SU-DHL-6 (cell line): ENCODE measurements at regions not wholly inside any gene's neighbourhood (a gene's known extent, or its start where the extent isn't known, plus 50 kb on each side); places are given as distances from the start of the nearest gene placed in this dataset.

Experiments
- H2AFZ ChIP-seq: fragments of 200-600 bp; sonication (generic); 2 replicates; pipeline ENCODE4 v1.6.1; 2014; ENCODE audit warnings: low read depth, mild to moderate bottlenecking, moderate library complexity, mixed read lengths, antibody characterized with exemption, low read length; ENCODE audit not compliant: severe bottlenecking
- H3F3A ChIP-seq: fragments of 200-600 bp; shearing (Covaris generic); 2 replicates; pipeline ENCODE4 v1.6.0; 2016; ENCODE audit warnings: antibody characterized with exemption, mild to moderate bottlenecking; ENCODE audit not compliant: insufficient read depth
- H3K27ac ChIP-seq: fragments of 200-600 bp; sonication (generic); 2 replicates; pipeline ENCODE4 v1.5.1; 2016; ENCODE audit warnings: low read depth, mild to moderate bottlenecking, low read length, moderate library complexity, mixed read lengths
- H3K27me3 ChIP-seq: fragments of 200-600 bp; sonication (generic), shearing (Covaris generic); 2 replicates; pipeline ENCODE4 v1.6.0; 2014; ENCODE audit warnings: mild to moderate bottlenecking, low read length
- H3K36me3 ChIP-seq: fragments of 200-600 bp; sonication (generic); 2 replicates; pipeline ENCODE4 v1.6.1; 2014; ENCODE audit warnings: mild to moderate bottlenecking, low read length, mixed read lengths
- H3K4me2 ChIP-seq: fragments of 300-600, 200-600 bp; shearing (Covaris generic), sonication (generic); 2 replicates; pipeline ENCODE4 v1.6.0; 2014; ENCODE audit warnings: low read length, low read depth, mild to moderate bottlenecking; ENCODE audit not compliant: poor library complexity, severe bottlenecking
- H3K4me3 ChIP-seq: fragments of 200-600 bp; sonication (generic); 2 replicates; pipeline ENCODE4 v1.5.1; 2014; ENCODE audit warnings: antibody characterized with exemption, low read length, mild to moderate bottlenecking, mixed read lengths; ENCODE audit not compliant: insufficient read depth, poor library complexity, severe bottlenecking
- H3K79me2 ChIP-seq: fragments of 200-600 bp; sonication (generic); 2 replicates; pipeline ENCODE4 v1.6.1; 2014; ENCODE audit warnings: mild to moderate bottlenecking, low read length, moderate library complexity; ENCODE audit not compliant: insufficient read depth
- H3K9ac ChIP-seq: fragments of 200-600 bp; sonication (generic); 2 replicates; pipeline ENCODE4 v1.7.0; 2014; ENCODE audit warnings: mild to moderate bottlenecking, low read length
- H3K9me2 ChIP-seq: fragments of 200-600 bp; sonication (generic); replicated peaks from 2 replicates; pipeline ENCODE4 v1.6.1; 2014; ENCODE audit warnings: low read length; ENCODE audit not compliant: insufficient read depth
- H3K9me3 ChIP-seq: fragments of 200-600 bp; sonication (generic); 2 replicates; pipeline ENCODE4 v1.6.1; 2014; ENCODE audit warnings: low read length, mixed read lengths; ENCODE audit not compliant: insufficient read depth
- H4K20me1 ChIP-seq: fragments of 200-600 bp; sonication (generic); 2 replicates; pipeline ENCODE4 v1.6.1; 2014; ENCODE audit warnings: low read depth, mild to moderate bottlenecking, antibody characterized with exemption, low read length, moderate library complexity, mixed read lengths
- CTCF ChIP-seq: fragments of 200-600 bp; sonication (generic); IDR thresholded peaks from one replicate; pipeline ENCODE4 v1.5.1; 2017; ENCODE audit warnings: antibody characterized with exemption, mild to moderate bottlenecking, low read length, moderate library complexity; ENCODE audit not compliant: insufficient read depth, poor library complexity, severe bottlenecking
- EZH2phosphoT487 ChIP-seq: fragments of 200-600 bp; sonication (generic), shearing (Covaris generic); conservative IDR thresholded peaks from 2 replicates; pipeline ENCODE4 v1.6.1; 2018; ENCODE audit warnings: mild to moderate bottlenecking, antibody characterized with exemption, low read length, moderate library complexity, mixed read lengths

DNA sequence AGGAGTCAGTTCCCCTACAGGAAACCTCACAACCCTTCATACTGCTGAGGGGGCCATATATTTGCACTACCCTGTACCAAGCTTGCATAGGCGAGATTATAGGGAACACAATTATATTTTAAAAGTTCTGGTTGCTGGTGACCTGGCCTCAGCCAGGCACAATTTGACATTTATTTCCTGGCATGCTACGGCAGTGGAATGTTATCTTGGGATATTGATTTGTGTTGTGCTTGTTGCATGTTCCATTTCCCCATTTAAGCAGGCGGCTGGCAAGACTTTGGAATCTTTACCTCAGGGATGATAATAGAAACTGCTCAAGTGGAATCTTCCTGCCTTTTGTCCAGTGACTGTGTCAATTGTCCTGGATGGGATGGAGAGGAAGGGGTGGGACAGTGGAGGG lies 67.0 kb upstream of the RPS23 start:
- H4K20me1 ChIP-seq: no peaks in the 10 kb centered on the region
- H3K79me2 ChIP-seq: no peaks in the 10 kb centered on the region
- H3K9me2 ChIP-seq: no peaks in the 10 kb centered on the region
- no peaks in the 10 kb centered on the region for H3F3A ChIP-seq
- no peaks in the 10 kb centered on the region for H3K9me3 ChIP-seq
- no peaks in the 10 kb centered on the region for H3K27me3 ChIP-seq
- H3K36me3 ChIP-seq: no peaks in the 10 kb centered on the region
- no peak overlapping the region for H2AFZ ChIP-seq
- no peak overlapping the region for H3K4me3 ChIP-seq
- TF ChIP-seq CTCF (no peak), EZH2phosphoT487 (no peak)
- H3K27ac ChIP-seq: no peak overlapping the region
- no peak overlapping the region for H3K4me2 ChIP-seq
- no peak overlapping the region for H3K9ac ChIP-seq

DNA sequence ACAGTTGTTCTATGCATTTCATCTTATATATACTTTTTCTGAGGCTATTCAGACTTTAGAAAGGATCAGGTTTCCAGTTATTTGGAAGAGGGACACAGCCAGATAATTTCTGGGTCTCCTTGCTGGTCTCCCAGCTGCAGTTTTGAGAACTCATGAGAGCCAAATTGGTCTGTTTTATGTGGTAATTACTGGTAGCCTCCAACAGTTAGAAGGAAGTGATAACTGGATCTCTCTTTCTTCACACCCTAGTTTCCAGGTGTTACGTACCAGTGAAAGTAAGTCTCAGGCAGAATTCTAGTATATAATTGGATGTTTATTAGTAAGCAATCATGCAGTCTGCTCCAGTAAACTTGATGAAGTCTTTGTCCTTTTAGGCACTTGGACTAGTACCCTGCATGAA lies 63.2 kb upstream of the RPS23 start:
- Histone ChIP-seq H3K36me3 (no peaks in the 10 kb centered on the region), H3K4me3 (no peak overlapping the region), H3K9me3 (no peaks in the 10 kb centered on the region), H3K79me2 (no peaks in the 10 kb centered on the region), H3K9ac (no peak overlapping the region), H2AFZ (no peak overlapping the region), H3F3A (no peaks in the 10 kb centered on the region), H4K20me1 (no peaks in the 10 kb centered on the region), H3K9me2 (no peaks in the 10 kb centered on the region), H3K27ac (no peak overlapping the region), H3K27me3 (no peaks in the 10 kb centered on the region), H3K4me2 (no peak overlapping the region)
- TF ChIP-seq EZH2phosphoT487 (no peak), CTCF (no peak)

- Histone ChIP-seq H3K4me2 (no peak overlapping the region), H3K79me2 (no peaks in the 10 kb centered on the region), H3K27me3 (no peaks in the 10 kb centered on the region), H3F3A (no peaks in the 10 kb centered on the region), H3K36me3 (no peaks in the 10 kb centered on the region), H4K20me1 (no peaks in the 10 kb centered on the region), H3K27ac (no peak overlapping the region), H2AFZ (no peak overlapping the region), H3K9me3 (no peaks in the 10 kb centered on the region), H3K9me2 (no peaks in the 10 kb centered on the region), H3K9ac (no peak overlapping the region), H3K4me3 (no peak overlapping the region)
- TF ChIP-seq CTCF: no peak
- no peak for TF ChIP-seq EZH2phosphoT487
Observed at GRCh38 chr5:82340799-82341198, 62.6 kb upstream of the RPS23 start.

DNA sequence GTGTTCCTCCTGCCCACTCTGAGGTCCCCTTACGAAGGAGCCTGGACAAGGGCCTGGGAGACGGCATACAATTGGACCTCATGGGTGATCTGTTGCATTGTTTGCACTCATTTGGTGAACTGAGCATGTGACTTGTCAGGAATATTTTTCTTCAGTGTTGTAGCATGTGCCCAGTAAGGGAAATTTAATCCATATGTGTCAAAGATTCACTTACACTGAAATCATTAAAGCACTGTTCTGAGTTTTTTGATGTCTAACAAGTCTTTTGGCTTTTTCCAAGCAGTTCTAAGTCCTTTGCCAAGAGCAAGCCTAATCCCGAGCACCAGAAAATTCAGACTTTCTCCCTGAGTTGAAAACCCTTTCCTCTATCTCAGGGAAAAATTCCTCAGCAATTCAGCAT lies 61.6 kb upstream of the RPS23 start:
- Histone ChIP-seq H3K9me2 (no peaks in the 10 kb centered on the region), H3F3A (no peaks in the 10 kb centered on the region), H3K4me3 (no peak overlapping the region), H3K9me3 (no peaks in the 10 kb centered on the region), H3K79me2 (no peaks in the 10 kb centered on the region), H3K36me3 (no peaks in the 10 kb centered on the region), H3K9ac (no peak overlapping the region), H2AFZ (no peak overlapping the region), H3K27ac (no peak overlapping the region), H4K20me1 (no peaks in the 10 kb centered on the region), H3K27me3 (no peaks in the 10 kb centered on the region), H3K4me2 (no peak overlapping the region)
- TF ChIP-seq CTCF: no peak
- TF ChIP-seq EZH2phosphoT487: no peak
